ENCODE measurements at regions not wholly inside any gene's neighbourhood (a gene's known extent, or its start where the extent isn't known, plus 50 kb on each side); places are given as distances from the start of the nearest gene placed in this dataset.
"Not testable (repeated sequence)": the region's sequence is repeated elsewhere in the genome, so short reads cannot be mapped to it uniquely, and the experiment has no call there.

DNA sequence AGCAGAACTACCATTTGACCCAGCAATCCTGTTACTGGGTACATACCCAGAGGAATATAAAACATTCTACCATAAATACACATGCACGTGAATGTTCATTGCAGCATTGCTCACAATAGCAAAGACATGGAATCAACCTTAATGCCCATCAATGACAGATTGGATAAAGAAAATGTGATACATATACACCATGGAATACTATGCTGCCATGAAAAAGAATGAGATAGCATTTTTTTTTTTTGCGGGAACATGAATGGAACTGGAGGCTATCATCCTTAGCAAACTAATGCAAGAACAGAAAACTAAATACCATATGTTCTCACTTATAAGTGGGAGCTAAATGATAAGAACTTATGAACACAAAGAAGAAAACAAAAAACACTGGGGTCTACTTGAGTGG lies 72.5 kb upstream of the C1GALT1C1 start:
- TF ChIP-seq, protein P1, sequence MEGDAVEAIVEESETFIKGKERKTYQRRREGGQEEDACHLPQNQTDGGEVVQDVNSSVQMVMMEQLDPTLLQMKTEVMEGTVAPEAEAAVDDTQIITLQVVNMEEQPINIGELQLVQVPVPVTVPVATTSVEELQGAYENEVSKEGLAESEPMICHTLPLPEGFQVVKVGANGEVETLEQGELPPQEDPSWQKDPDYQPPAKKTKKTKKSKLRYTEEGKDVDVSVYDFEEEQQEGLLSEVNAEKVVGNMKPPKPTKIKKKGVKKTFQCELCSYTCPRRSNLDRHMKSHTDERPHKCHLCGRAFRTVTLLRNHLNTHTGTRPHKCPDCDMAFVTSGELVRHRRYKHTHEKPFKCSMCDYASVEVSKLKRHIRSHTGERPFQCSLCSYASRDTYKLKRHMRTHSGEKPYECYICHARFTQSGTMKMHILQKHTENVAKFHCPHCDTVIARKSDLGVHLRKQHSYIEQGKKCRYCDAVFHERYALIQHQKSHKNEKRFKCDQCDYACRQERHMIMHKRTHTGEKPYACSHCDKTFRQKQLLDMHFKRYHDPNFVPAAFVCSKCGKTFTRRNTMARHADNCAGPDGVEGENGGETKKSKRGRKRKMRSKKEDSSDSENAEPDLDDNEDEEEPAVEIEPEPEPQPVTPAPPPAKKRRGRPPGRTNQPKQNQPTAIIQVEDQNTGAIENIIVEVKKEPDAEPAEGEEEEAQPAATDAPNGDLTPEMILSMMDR (conservative IDR thresholded peaks at IDR 0.05; ENCODE audit: low read length): not testable (repeated sequence)
- not testable (repeated sequence) for TF ChIP-seq EZH2phosphoT487 (IDR thresholded peaks at IDR 0.05; ENCODE audit: borderline replicate concordance, low read depth, low read length)

Measured in OCI-LY7 (cell line).